ENCODE measurements at regions not wholly inside any gene's neighbourhood (a gene's known extent, or its start where the extent isn't known, plus 50 kb on each side); places are given as distances from the start of the nearest gene placed in this dataset.

- no peak for DNase-seq (ENCODE audit: low spot score)
Measured at GRCh38 chr4:10335050-10335449, 122.2 kb downstream of the ZNF518B start.

- no peak for DNase-seq (ENCODE audit: low spot score)
Measured at GRCh38 chr4:10334506-10335028, 122.7 kb downstream of the ZNF518B start.

GRCh38 chr4:10333942-10334341 lies 123.3 kb downstream of the ZNF518B start:
- no peak for DNase-seq (ENCODE audit: low spot score)

GRCh38 chr4:10326075-10326474 lies 131.2 kb downstream of the ZNF518B start:
- DNase-seq (ENCODE audit: low spot score) = peak; percentile 42

- DNase-seq (ENCODE audit: low spot score) = no peak
Measured at GRCh38 chr4:10321931-10322330, 135.3 kb downstream of the ZNF518B start.

GRCh38 chr4:10320130-10320529 lies 137.1 kb downstream of the ZNF518B start:
- no peak for DNase-seq (ENCODE audit: low spot score)

- DNase-seq (ENCODE audit: low spot score) = no peak
Measured at GRCh38 chr4:10317345-10317744, 139.9 kb downstream of the ZNF518B start.

GRCh38 chr4:10316851-10317250 lies 140.4 kb downstream of the ZNF518B start:
- no peak for DNase-seq (ENCODE audit: low spot score)

- DNase-seq (ENCODE audit: low spot score) = no peak
Measured at GRCh38 chr4:10315638-10316037, 141.6 kb downstream of the ZNF518B start.

- DNase-seq (ENCODE audit: low spot score) = no peak
Measured at GRCh38 chr4:10312568-10312967, 144.7 kb downstream of the ZNF518B start.

GRCh38 chr4:10311939-10312338 lies 145.3 kb downstream of the ZNF518B start:
- DNase-seq (ENCODE audit: low spot score) = no peak

- DNase-seq (ENCODE audit: low spot score) = no peak
Measured at GRCh38 chr4:10305816-10306215, 151.4 kb downstream of the ZNF518B start.

- no peak for DNase-seq (ENCODE audit: low spot score)
Measured at GRCh38 chr4:10303291-10303690, 153.9 kb downstream of the ZNF518B start.

- DNase-seq (ENCODE audit: low spot score) = no peak
Measured at GRCh38 chr4:10302096-10302495, 155.1 kb downstream of the ZNF518B start.

GRCh38 chr4:10299601-10300000 lies 157.6 kb downstream of the ZNF518B start:
- no peak for DNase-seq (ENCODE audit: low spot score)

GRCh38 chr4:10298681-10299080 lies 158.5 kb downstream of the ZNF518B start:
- no peak for DNase-seq (ENCODE audit: low spot score)

GRCh38 chr4:10296730-10297129 lies 160.5 kb downstream of the ZNF518B start:
- no peak for DNase-seq (ENCODE audit: low spot score)

GRCh38 chr4:10295301-10295700 lies 161.9 kb downstream of the ZNF518B start:
- DNase-seq (ENCODE audit: low spot score) = no peak

GRCh38 chr4:10289538-10289906 lies 167.7 kb downstream of the ZNF518B start:
- DNase-seq (ENCODE audit: low spot score) = no peak

- DNase-seq (ENCODE audit: low spot score) = no peak
Measured at GRCh38 chr4:10288830-10289537, 168.2 kb downstream of the ZNF518B start.

GRCh38 chr4:10285028-10285427 lies 168.4 kb upstream of the WDR1 start:
- no peak for DNase-seq (ENCODE audit: low spot score)

- no peak for DNase-seq (ENCODE audit: low spot score)
Measured at GRCh38 chr4:10283761-10284160, 167.2 kb upstream of the WDR1 start.

- DNase-seq (ENCODE audit: low spot score) = no peak
Measured at GRCh38 chr4:10281996-10282395, 165.4 kb upstream of the WDR1 start.

GRCh38 chr4:10279261-10279660 lies 162.7 kb upstream of the WDR1 start:
- no peak for DNase-seq (ENCODE audit: low spot score)

All from hematopoietic multipotent progenitor cell treated with erythropoietin and hydrocortisone succinate and interleukin-3 and kit ligand, for 15 days (in vitro differentiated cells).